Activated CD8-positive, alpha-beta memory T cell treated with anti-CD3 and anti-CD28 coated beads for 4 hours (primary cell): ENCODE measurements at regions not wholly inside any gene's neighbourhood (a gene's known extent, or its start where the extent isn't known, plus 50 kb on each side); places are given as distances from the start of the nearest gene placed in this dataset.

Experiments used
- DNase-seq, 2 donors: peaks; one replicate each; pipeline ENCODE4 v3.0.0-alpha.2; 2020; ENCODE audit warnings: low read depth in 2 of 2

DNA sequence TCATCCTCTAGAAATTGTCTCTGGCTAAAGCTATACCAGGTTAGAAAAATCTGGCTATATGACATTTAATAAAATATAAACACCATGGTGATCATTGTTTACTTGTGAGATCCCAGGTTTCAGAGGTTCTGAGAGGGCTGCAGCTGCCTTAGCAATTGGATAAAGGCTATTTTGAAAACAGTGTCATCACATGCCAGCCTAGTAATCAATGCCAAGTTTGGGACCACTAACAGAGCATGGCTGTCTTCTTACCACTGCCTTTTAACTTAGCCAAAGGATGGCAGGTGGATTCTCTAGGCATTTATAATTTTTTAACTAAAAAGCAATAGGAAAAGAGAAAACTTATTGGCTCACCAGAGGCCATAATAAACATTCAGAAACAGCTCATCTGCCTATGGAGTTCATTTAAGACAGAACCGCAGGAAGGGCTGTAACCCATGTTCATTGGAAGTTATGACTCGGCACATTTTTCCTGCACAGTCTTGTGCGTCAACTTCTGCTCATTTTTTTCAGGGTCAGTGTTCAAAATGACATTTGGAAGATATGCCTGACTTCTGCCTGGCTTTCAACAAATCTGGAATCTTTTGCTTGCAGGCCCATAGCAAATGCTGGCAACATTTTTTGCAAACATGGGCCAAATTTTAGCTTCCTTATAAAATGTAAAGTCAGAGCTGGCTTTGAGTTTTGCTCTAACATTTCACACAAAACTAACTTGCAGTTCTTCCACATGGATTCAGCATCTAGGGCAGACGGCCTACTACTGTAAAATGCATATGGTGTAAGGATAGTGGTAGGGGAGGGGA lies 476.0 kb upstream of the TBL1XR1 start:
- DNase-seq = no peak

DNA sequence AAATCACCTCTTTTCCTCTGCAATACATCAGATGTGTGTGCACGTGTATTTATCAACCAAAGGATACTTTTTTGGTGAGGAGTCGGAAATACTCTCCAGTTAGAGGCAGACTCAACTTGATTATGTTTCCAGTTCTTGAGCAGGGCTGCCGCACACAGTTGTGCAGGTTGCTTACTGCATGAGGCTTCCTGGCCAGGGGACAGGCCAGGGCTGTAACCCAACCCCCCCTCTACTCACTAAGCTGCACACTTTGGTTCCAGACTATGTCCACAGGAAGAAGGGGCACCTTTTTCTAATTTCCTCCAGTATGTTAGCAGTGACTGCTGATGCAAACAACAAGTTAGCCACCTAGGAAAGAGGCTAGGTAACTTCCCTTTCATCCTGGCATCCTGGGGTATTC lies 476.9 kb upstream of the TBL1XR1 start:
- DNase-seq = no peak

GRCh38 chr3:177676148-177676547 lies 478.9 kb upstream of the TBL1XR1 start:
- no peak for DNase-seq

DNA sequence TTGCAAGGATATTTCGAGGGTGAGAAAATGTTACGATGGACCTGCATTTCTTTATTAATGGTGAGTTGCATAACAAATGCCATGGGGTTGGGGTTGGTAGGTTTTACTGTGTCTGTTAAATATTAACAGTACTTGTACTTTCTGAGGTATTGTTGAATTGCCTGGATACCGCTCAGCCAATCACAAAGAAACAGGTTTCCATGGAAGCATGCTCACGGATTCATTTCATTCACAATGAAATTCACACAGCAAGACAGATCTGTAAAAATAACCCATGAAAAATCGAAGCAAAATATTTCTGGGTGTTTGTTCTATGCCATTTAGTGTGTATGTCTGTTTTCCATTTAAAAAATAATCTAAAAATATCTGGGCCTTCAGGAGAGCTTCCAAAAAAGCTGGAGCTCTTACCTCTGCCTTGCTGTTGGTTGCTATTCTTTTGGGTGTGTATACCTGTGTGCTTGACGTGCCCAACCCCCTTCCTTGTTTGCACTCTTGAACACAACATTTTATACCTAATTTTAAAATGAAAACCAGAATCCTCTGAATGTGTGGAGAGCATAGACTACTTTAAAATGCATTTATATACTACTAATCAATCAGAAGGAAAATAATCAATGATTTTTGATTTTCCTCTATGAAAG lies 479.8 kb upstream of the TBL1XR1 start:
- DNase-seq = no peak

GRCh38 chr3:177679568-177680471 lies 482.5 kb upstream of the TBL1XR1 start:
- DNase-seq = no peak

DNA sequence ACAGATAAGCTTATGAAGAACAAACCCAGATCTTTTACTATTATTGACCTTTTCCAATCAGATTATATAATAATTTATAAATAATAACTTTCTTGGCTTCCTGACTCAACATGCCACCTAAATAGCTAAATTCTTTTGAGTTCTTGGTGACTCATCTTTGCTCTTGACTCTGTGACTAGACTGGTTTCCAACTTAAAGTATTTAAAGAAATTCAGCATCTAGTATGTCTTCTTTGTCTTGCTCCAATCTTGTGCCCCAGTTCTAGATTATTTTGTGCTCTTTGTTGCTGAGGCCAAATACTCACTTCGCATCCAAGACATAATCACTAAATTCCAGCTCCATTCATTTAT lies 483.2 kb upstream of the TBL1XR1 start:
- DNase-seq = no peak

DNA sequence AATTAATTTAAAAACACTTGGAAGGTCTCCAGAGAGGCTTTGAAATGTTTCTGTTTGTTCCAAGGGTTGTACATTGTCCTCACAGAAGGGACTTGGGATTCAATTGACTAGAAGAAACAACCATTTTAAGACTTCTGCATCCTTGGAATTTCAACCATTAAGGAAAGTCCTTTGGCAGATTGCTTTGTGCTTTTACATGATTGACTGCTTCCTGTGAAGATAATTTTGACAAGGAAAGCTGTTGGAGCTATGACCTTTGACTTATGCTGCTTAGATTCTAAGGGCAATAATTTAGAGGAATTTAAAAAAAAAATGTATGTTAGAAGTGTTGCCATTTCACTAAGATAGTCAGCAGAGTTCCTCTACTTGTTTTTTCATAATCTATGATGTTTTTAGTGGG lies 483.9 kb upstream of the TBL1XR1 start:
- DNase-seq = no peak

DNA sequence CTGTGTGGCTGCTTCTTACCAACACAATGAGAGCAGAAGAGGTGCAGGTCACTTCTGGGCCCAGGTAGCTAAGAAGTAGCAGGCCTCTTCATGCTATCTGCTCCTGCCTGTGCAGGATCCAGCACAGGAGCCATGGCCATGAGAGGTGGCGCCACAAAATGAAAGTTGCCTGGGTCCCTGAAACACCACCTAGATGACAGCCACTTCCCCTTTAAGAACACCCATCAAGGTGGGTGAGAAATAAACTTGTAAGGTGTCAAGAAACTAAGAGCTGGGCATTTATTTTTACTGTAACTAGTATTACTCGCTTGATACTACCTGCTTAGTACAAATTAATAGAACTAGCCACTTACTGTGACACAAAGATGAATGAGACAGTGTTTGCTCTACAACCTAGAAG lies 484.6 kb upstream of the TBL1XR1 start:
- DNase-seq = no peak

GRCh38 chr3:177683586-177683985 lies 486.3 kb upstream of the TBL1XR1 start:
- no peak for DNase-seq

- DNase-seq = no peak
Observed at GRCh38 chr3:177686671-177687070, 489.4 kb upstream of the TBL1XR1 start.

GRCh38 chr3:177687291-177687690 lies 490.0 kb upstream of the TBL1XR1 start:
- no peak for DNase-seq

DNA sequence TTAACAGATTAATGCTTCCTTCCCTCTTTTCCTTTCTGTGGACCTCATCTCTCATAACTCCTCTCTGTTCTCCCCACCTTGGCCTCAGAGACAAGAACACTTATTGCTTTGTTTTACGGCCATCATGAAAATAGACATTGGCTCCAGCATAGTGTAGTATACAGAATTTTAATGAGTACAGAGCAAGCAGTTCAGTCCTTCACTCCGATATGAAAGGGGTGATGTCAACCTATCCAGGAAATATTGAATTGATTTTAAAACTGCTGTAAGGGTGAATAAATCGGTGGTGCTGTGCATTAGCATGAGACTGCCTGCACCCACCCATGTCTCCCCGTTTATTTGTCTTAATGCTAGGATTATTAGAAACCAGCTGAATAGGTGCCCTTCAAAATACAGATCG lies 490.9 kb upstream of the TBL1XR1 start:
- DNase-seq = no peak

DNA sequence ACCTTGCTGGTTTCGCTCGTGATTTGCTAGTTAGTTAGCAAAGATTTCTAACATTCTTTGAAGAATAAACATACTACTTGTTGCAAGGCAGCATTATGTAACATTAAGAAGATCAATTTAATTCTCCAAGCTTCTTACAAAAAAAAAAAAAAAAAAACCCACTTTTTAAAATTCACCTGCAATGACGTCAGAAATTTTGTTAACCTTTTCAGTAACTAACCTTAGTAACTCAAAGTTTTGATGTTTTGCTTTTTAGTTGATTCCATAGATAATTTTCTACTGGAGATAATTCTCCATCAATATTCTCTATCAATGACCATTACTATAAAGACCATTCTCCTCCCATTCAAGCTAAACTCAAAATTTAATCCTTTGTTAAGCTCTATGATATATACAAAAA lies 491.8 kb upstream of the TBL1XR1 start:
- DNase-seq = no peak

DNA sequence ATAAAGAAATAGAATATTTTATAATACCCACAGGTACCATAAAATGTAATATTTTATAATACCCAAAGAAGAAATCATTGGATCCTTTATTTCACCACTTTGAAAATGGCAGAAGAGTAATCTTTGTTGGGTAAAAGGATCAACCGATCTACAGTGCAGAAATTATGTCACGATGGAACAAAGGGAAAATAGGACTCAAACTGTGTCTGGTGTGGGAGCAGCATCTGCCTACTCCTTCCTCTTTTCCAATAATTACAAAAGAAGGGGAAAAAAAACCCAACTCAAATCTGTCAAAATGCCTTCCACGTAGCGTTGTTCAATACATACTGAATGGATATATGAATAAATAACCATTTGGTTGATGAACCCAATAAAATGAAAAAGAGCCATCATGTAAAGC lies 492.6 kb upstream of the TBL1XR1 start:
- DNase-seq = no peak

DNA sequence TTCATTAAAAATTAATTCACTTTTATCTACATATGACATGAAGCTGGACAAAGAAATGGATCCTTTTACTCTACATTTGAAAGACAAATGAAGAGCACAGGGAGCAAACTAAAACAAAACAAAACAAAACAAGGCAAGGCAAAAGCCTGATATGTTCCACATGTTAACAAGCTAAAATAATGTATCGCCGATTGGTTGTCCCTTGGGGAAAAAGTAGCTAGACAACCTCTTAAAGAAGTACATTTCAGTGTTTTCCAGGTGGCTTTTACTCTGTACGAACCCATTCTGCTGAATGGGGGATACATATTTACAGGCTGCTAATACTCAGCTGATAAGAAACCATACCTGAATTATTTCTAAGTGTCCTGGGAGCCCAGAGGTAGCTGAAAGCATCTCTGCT lies 493.0 kb upstream of the TBL1XR1 start:
- DNase-seq = no peak

DNA sequence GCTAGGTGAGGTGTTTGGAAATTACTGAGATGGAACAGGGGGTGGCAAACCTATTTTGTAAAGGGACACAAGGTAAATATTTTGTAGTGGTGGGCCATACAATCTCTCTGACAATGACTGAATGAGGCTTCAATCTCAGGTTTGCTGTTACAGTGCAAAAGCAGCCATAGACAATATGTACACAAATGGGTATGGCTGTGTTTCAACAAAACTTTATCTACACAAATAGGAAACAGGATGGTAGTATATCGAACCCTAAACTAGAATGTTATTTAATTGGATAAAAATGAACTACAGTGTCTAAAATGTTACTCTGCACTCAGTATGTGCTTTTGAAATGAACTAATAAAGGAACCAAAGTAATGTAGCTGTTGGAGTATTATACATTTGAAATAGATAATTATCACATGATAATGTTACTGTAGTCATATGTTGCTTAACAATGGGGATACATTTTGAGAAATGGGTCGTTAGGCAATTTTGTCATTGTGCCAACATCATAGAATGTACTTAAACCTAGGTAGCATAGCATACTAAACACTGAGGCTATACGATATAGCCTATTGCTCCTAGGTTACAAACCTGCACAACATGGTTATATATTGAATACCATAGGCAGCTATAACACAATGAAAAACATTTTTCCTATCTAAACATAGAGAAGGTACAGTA lies 495.2 kb upstream of the TBL1XR1 start:
- no peak for DNase-seq

- DNase-seq = no peak
Observed at GRCh38 chr3:177693616-177694264, 496.5 kb upstream of the TBL1XR1 start.

GRCh38 chr3:177694316-177694715 lies 497.0 kb upstream of the TBL1XR1 start:
- no peak for DNase-seq

DNA sequence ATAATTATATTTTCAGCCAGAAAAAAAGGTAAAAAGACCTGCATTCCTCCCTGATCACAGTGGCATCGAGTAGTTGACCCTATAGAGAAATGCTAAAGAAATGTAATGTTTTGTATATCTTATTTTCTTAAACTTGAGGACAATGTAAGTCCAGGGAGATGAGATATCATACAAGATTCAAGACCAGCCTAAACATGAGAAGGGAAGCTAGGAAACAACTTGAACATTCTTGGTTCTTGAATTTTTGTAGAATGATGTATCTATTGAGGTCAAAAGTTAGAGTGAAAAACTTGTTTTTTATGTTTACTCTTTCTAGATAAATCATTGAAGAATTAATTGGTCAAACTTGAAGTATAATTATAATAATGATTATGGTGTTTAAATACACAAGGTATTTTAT lies 497.7 kb upstream of the TBL1XR1 start:
- DNase-seq = no peak

DNA sequence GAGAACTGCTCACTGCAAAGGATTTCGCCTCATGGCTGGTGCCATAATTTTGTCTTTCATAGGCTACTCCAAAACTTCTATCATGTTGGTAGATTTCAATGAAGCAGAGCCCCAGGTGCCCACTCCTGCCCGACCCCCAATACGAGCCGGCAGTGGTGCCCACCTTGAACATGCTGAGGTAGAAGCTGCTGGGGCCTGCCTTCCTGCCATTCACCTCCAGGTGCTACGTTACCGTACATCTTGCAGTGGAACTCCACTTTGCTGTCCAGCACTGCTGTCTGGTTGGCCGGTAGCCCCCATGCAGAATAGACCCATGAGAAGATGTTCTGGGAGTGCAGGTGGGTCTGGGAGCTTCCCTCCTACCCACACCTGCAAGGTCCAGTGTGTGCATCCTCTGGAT lies 502.8 kb upstream of the TBL1XR1 start:
- DNase-seq = no peak

- DNase-seq = no peak
Observed at GRCh38 chr3:177703788-177704187, 506.5 kb upstream of the TBL1XR1 start.
